HG03520 (cell line): ENCODE measurements at regions not wholly inside any gene's neighbourhood (a gene's known extent, or its start where the extent isn't known, plus 50 kb on each side); places are given as distances from the start of the nearest gene placed in this dataset.

Experiments
- ATAC-seq: cut with Tn5 transposase; IDR thresholded peaks from one replicate; pipeline ENCODE4 v1.9.1; 2021; ENCODE audit warnings: mild to moderate bottlenecking, moderate library complexity; ENCODE audit not compliant: unreplicated experiment

DNA sequence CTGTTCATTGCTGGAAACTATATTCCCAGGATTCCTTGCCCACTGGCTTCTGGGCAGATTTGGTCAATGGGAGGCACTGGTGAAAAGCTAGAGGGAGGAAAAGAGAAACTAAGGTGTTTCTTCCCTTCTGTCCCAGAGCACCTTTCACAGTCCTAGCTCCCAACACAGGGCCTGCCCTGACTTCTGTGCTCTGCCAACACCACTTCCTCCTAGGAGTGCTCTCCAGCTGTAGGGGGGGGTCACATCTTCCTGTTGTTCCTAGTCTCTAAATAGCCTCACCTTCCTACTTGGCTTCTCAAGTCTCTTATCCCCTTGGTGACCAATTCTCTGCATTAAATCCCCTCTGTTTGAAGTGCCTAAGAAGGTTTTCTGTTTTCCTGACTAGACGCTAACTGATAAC, 115.4 kb downstream of the ADRB2 start:
- no peak for ATAC-seq

DNA sequence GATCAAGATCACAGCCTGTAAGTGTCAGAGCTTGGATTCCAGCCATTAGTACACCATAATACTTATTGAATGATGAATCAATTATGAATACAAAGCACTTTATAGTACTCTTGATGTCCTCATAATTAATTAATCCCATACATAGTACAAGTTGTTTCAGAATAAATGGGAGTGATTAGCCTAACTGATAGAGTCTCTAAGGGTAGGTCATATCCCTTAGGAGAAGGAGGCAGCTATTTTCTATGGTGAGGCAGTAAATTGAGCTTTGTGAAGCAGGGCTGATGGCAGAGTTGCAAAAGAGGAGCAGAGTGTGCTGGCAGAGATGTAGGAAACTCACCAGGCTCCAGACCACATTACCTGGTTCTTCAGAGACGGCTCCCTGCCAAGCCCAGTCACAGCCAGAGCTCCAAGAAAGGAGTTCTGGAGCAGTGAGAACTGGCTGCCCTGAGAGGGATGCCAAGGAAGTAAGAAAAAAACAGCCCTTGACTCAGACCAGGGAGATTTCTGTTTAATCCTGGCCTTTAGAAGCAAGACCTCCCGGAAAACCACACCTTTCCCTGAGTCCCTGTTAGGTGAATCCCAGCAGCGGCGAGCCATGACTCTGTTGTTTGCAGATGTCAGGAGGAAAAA, 112.9 kb downstream of the SH3TC2 start:
- ATAC-seq, result no peak

DNA sequence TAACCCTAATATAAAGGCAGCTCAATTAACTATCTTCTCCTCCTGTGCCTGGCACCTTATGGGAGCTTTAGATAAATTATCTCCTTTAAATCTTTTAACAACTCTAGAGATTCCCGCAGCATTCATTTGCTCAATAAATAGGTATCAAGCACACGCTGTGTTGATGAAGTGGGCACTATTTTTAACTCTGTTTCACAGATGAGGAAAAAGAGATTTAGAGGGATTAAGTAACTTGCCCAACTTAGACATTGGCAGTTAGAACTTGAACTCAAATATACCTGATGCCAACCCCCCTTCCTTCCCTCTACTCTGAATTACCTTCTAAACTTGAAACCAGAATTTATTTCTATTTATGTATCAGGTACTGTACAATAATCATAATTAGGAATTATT, 112.4 kb downstream of the SH3TC2 start:
- ATAC-seq, result no peak

DNA sequence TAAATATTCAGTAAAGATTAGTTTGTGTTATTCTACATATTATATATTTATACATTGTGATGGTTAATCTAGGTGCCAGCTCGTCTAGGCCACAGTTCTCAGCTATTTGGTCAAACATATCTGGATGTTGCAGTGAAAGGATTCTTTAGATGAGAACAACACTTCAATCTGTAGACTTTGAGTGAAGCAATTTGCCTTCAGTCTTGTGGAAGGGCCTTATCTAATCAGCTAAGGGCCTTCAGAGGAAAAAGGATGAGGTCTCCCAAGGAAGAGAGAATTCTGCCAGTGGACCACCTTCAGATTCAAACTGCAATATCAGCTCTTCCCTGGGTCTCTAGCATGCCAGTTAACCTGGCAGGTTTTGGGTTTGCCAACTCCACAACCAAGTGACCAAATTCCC, 112.0 kb downstream of the SH3TC2 start:
- no peak for ATAC-seq

DNA sequence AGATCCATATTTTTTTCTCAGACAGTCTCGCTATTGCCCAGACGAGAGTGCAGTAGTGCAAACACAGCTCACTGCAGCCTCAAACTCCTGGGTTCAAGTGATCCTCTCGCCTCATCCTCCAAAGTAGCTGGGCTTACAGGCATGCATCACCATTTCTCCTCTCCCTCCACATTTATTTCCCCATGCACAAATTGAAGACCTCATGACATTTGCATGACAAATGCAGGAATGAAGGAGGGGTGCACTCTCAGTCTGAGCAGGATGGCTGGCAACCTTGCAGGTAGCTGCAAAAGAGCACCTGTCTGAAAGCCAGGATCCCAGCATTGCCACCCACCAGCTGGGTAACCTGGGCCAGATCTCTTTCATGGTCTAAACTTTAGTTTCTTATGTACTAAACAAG, 111.2 kb downstream of the SH3TC2 start:
- ATAC-seq, result no peak

DNA sequence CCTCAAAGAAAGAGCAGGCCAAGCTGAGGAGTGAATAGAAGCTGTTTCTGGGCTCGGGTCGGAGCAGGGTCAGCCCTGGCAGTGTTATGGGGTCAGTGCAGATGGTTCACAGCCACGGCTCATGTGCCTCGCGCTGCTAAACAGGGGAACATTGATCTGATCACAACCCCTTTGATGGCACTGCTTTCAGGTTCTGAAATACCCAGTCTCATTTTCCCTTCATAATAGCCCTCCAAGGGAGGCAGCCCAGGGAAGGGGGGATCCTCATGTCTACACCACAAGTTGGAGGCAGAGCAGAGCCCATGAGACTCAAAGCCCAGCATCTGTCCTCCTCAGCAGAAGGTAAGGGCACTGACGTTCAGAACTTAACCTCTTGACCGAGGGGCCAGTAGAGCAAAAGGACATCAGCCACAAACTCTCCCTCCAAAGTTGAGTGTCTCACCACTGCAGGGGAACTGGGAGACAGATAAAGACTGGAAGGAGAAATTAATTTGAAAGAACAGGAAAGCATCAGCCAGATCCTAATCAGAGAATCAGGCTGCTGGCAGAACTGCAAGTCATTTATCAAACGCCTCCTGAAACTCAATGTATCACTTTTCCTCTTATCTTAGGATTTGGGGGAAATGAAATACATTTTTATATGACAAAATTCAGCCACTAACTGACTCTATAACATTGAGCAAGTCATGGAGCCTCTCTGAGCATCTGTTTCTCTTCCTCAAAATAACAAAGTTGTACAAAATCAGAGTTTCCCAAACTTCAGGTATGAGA, 110.6 kb downstream of the SH3TC2 start:
- ATAC-seq, result no peak

DNA sequence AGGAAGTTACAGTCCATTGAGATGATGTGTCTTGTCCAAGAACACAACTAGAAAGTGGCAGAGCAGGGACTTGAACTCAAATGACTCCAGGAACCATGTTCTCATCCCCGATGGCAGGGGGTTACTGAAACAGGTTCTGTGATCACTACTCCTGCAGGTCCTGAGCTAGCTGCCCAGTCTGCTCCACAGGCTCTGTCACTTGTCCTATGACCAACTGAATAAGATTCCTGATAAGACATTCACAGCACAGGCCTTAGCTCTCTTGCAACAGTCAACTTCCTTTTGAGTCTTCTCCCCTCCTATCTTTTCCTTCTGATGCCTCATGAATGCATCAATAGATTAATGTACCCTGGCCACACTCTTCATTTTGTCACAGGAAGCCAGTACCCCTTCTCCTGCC, 109.2 kb downstream of the SH3TC2 start:
- ATAC-seq, result no peak
